SK-N-SH (cell line): ENCODE measurements at regions not wholly inside any gene's neighbourhood (a gene's known extent, or its start where the extent isn't known, plus 50 kb on each side); places are given as distances from the start of the nearest gene placed in this dataset.

Experiments used
- CTCF ChIA-PET: fragments of 300-600, 350-600 bp; formaldehyde crosslinking; extraction: SDS; loops from one replicate; lab custom pipeline; 2021; lab: Yijun Ruan, JAX
- POLR2A ChIA-PET: fragments of 350-600 bp; sonication (Branson Sonifier 250); formaldehyde crosslinking; extraction: SDS; loops from one replicate; lab custom pipeline; 2020; ENCODE audit warnings: antibody characterized with exemption, inconsistent platforms; lab: Yijun Ruan, JAX
- DNase-seq: peaks from one replicate; pipeline ENCODE4 v3.0.0; 2012
- H2AFZ ChIP-seq: fragments of 200-600 bp; sonication (generic); 2 replicates; pipeline ENCODE4 v1.8.1; 2016; ENCODE audit warnings: antibody characterized with exemption, mild to moderate bottlenecking, low read depth
- H3F3A ChIP-seq: fragments of 200-600 bp; sonication (generic); replicated peaks from 2 replicates; pipeline ENCODE3; 2016; ENCODE audit warnings: antibody characterized with exemption, mild to moderate bottlenecking; ENCODE audit not compliant: insufficient read depth
- H3K27ac ChIP-seq, 2 experiments: fragments of 200-500 bp in 1 of 2; fragments of 200-600 bp in 1 of 2; sonication (Bioruptor generic) in 1 of 2; sonication (generic), shearing (Covaris generic) in 1 of 2; 2 replicates each; pipeline versions ENCODE4 v1.5.1 to v1.6.1; 2014 to 2016; ENCODE audit warnings: low read depth in 2 of 2, inconsistent platforms in 1 of 2, low read length in 1 of 2, mild to moderate bottlenecking in 1 of 2, mixed read lengths in 1 of 2
- H3K27me3 ChIP-seq: fragments of 200-600 bp; sonication (generic), shearing (Covaris generic); 2 replicates; pipeline ENCODE4 v1.6.1; 2016; ENCODE audit warnings: mixed run types; ENCODE audit not compliant: insufficient read depth
- H3K36me3 ChIP-seq, 2 experiments: fragments of 200-500 bp in 1 of 2; fragments of 200-600 bp in 1 of 2; sonication (Bioruptor generic) in 1 of 2; sonication (generic) in 1 of 2; replicated peaks in 1 of 2; 2 replicates each; pipeline versions ENCODE3 to v1.5.1; 2014 to 2016; ENCODE audit warnings: low read length in 1 of 2, mild to moderate bottlenecking in 1 of 2; ENCODE audit not compliant: insufficient read depth in 2 of 2, control insufficient read depth in 1 of 2
- H3K4me1 ChIP-seq, 2 experiments: fragments of 200-500 bp in 1 of 2; fragments of 200-600 bp in 1 of 2; sonication (Bioruptor generic) in 1 of 2; sonication (generic), shearing (Covaris generic) in 1 of 2; 2 replicates each; pipeline versions ENCODE4 v1.5.1 to v1.6.1; 2014 to 2016; ENCODE audit warnings: low read depth in 1 of 2, low read length in 1 of 2, mixed run types in 1 of 2; ENCODE audit not compliant: insufficient read depth in 2 of 2, control insufficient read depth in 1 of 2
- H3K4me2 ChIP-seq: fragments of 200-600 bp; sonication (generic), shearing (Covaris generic); 2 replicates; pipeline ENCODE4 v1.6.1; 2017; ENCODE audit warnings: mixed run types
- H3K4me3 ChIP-seq, 2 experiments: fragments of 200-500 bp in 1 of 2; fragments of 200-600 bp in 1 of 2; sonication (Bioruptor generic) in 1 of 2; sonication (generic), shearing (Covaris generic) in 1 of 2; 2 replicates each; pipeline versions ENCODE4 v1.5.1 to v1.8.1; 2014 to 2016; ENCODE audit warnings: low read depth in 2 of 2, inconsistent platforms in 1 of 2, low read length in 1 of 2, mild to moderate bottlenecking in 1 of 2, mixed read lengths in 1 of 2, moderate library complexity in 1 of 2
- H3K79me2 ChIP-seq: fragments of 200-600 bp; sonication (generic); 2 replicates; pipeline ENCODE4 v1.8.1; 2017; ENCODE audit warnings: mild to moderate bottlenecking; ENCODE audit not compliant: insufficient read depth
- H3K9ac ChIP-seq: fragments of 200-600 bp; sonication (generic); 2 replicates; pipeline ENCODE4 v1.6.1; 2017; ENCODE audit warnings: mixed run types
- H3K9me2 ChIP-seq: fragments of 200-600 bp; sonication (generic); 2 replicates; pipeline ENCODE4 v1.6.1; 2017; ENCODE audit warnings: mixed run types
- H3K9me3 ChIP-seq: fragments of 200-600 bp; sonication (generic); 2 replicates; pipeline ENCODE4 v1.6.1; 2017; ENCODE audit warnings: mixed run types, mild to moderate bottlenecking, moderate library complexity
- H4K20me1 ChIP-seq: fragments of 200-600 bp; sonication (generic); 2 replicates; pipeline ENCODE4 v1.6.1; 2017; ENCODE audit warnings: mild to moderate bottlenecking, mixed run types; ENCODE audit not compliant: insufficient read depth
- CHD2 ChIP-seq: fragments of 150-350 bp; IDR thresholded peaks from 2 replicates; pipeline ENCODE4 v1.6.1; 2018; ENCODE audit warnings: low read length; ENCODE audit not compliant: partially characterized antibody
- EP300 ChIP-seq, 2 experiments: IDR thresholded peaks; 2 replicates each; pipeline versions ENCODE4 v1.4.0 to v1.6.1; 2012; ENCODE audit warnings: borderline replicate concordance in 1 of 2, low read depth in 1 of 2, low read length in 1 of 2
- EZH2phosphoT487 ChIP-seq: fragments of 200-600 bp; sonication (generic); IDR thresholded peaks from 2 replicates; pipeline ENCODE4 v1.6.1; 2017; ENCODE audit warnings: low read depth, mixed run types, mild to moderate bottlenecking, antibody characterized with exemption, moderate library complexity, borderline replicate concordance
- FOSL2 ChIP-seq: IDR thresholded peaks from 2 replicates; pipeline ENCODE4 v1.4.0; 2012; ENCODE audit warnings: low read depth, mild to moderate bottlenecking, moderate library complexity, borderline replicate concordance
- FOXJ3 ChIP-seq: sonication (generic); formaldehyde crosslinking; IDR thresholded peaks from 2 replicates; pipeline ENCODE4 v1.5.1; 2020; ENCODE audit warnings: mild to moderate bottlenecking, missing genetic modification reagents
- GABPA ChIP-seq: IDR thresholded peaks from 2 replicates; pipeline ENCODE4 v1.4.0; 2012; ENCODE audit warnings: low read depth, mild to moderate bottlenecking
- GATA2 ChIP-seq: sonication (generic); formaldehyde crosslinking; IDR thresholded peaks from 2 replicates; pipeline ENCODE4 v1.5.0; 2020; ENCODE audit warnings: mild to moderate bottlenecking, missing genetic modification reagents
- IRF3 ChIP-seq: fragments of 150-350 bp; IDR thresholded peaks from 2 replicates; pipeline ENCODE4 v1.6.1; 2016; ENCODE audit warnings: mild to moderate bottlenecking, low read depth, low read length
- MXI1 ChIP-seq: IDR thresholded peaks from 2 replicates; pipeline ENCODE4 v1.6.1; 2012; ENCODE audit warnings: mild to moderate bottlenecking, low read depth, low read length, improper control_type of control experiment
- RAD21 ChIP-seq: IDR thresholded peaks from 2 replicates; pipeline ENCODE4 v1.6.1; 2012; ENCODE audit warnings: mild to moderate bottlenecking, low read length
- RCOR1 ChIP-seq: fragments of 150-350 bp; IDR thresholded peaks from 2 replicates; pipeline ENCODE4 v1.6.1; 2017; ENCODE audit warnings: antibody characterized with exemption, low read length
- REST ChIP-seq: IDR thresholded peaks from 2 replicates; pipeline ENCODE4 v1.6.1; 2012; ENCODE audit warnings: mild to moderate bottlenecking, low read depth, low read length, moderate library complexity
- RFX5 ChIP-seq: IDR thresholded peaks from 2 replicates; pipeline ENCODE4 v1.6.1; 2012; ENCODE audit warnings: mild to moderate bottlenecking, improper control_type of control experiment, low read length
- RXRA ChIP-seq: IDR thresholded peaks from 2 replicates; pipeline ENCODE4 v1.4.0; 2012; ENCODE audit warnings: low read depth, mild to moderate bottlenecking, borderline replicate concordance
- SIN3A ChIP-seq: IDR thresholded peaks from 2 replicates; pipeline ENCODE4 v1.6.1; 2012; ENCODE audit warnings: low read depth, mild to moderate bottlenecking, low read length, moderate library complexity, borderline replicate concordance
- TAF1 ChIP-seq: IDR thresholded peaks from 2 replicates; pipeline ENCODE4 v1.6.1; 2012; ENCODE audit warnings: low read depth, mild to moderate bottlenecking, low read length, moderate library complexity, borderline replicate concordance
- TCF12 ChIP-seq: IDR thresholded peaks from 2 replicates; pipeline ENCODE4 v1.4.0; 2012
- TEAD4 ChIP-seq: IDR thresholded peaks from 2 replicates; pipeline ENCODE4 v1.4.0; 2012; ENCODE audit warnings: mild to moderate bottlenecking, borderline replicate concordance; ENCODE audit not compliant: insufficient read depth
- USF1 ChIP-seq: IDR thresholded peaks from 2 replicates; pipeline ENCODE4 v1.4.0; 2012; ENCODE audit warnings: low read depth, borderline replicate concordance
- USF2 ChIP-seq: fragments of 150-350 bp; IDR thresholded peaks from 2 replicates; pipeline ENCODE4 v1.6.1; 2017; ENCODE audit warnings: antibody characterized with exemption, low read length, low read depth, borderline replicate concordance
- YY1 ChIP-seq: IDR thresholded peaks from 2 replicates; pipeline ENCODE4 v1.4.0; 2012; ENCODE audit warnings: low read depth, mild to moderate bottlenecking
- WGBS: methylation state at CpG from one replicate; pipeline ENCODE4 v1.1.6; 2017; ENCODE audit warnings: low lambda C conversion rate; 5-methylcytosine and 5-hydroxymethylcytosine counted together

GRCh38 chr1:4915154-4915553 lies 260.7 kb downstream of the AJAP1 start:
- TF ChIP-seq RFX5 (no peak), RCOR1 (no peak), SIN3A (no peak), YY1 (no peak), RXRA (no peak), TCF12 (no peak), EZH2phosphoT487 (no peak), USF1 (no peak), REST (no peak), MXI1 (no peak), FOXJ3 (CRISPR knock-in tag) (no peak), TAF1 (no peak), CHD2 (no peak), GATA2 (CRISPR knock-in tag) (no peak)
- CTCF ChIA-PET, result no interaction called here
- no peak overlapping the region for H3K4me3 ChIP-seq
- H2AFZ ChIP-seq, result no peak overlapping the region
- no peak overlapping the region for H3K9ac ChIP-seq
- DNase-seq, result no peak
- POLR2A ChIA-PET, result no interaction called here
- no peaks in the 10 kb centered on the region for H3K9me2 ChIP-seq
- no peaks in the 10 kb centered on the region for H3K4me1 ChIP-seq
- no peaks in the 10 kb centered on the region for H3K79me2 ChIP-seq
- 7% methylated on average over 2 of the region's 2 CpGs for WGBS
- no peaks in the 10 kb centered on the region for H3F3A ChIP-seq
- H3K9me3 ChIP-seq, result no peaks in the 10 kb centered on the region
- no peaks in the 10 kb centered on the region for H3K27me3 ChIP-seq
- no peak overlapping the region for H3K4me2 ChIP-seq
- no peaks in the 10 kb centered on the region for H4K20me1 ChIP-seq
- no peaks in the 10 kb centered on the region for H3K36me3 ChIP-seq
- H3K27ac ChIP-seq, result no peak overlapping the region

- ChIA-PET CTCF (no interaction called here), POLR2A (no interaction called here)
- H3K27me3 ChIP-seq, result no peaks in the 10 kb centered on the region
- H3K9me3 ChIP-seq, result no peaks in the 10 kb centered on the region
- H3K4me3 ChIP-seq, result no peak overlapping the region
- H3K4me1 ChIP-seq, result no peaks in the 10 kb centered on the region
- H2AFZ ChIP-seq, result no peak overlapping the region
- H3K9ac ChIP-seq, result no peak overlapping the region
- no peaks in the 10 kb centered on the region for H3F3A ChIP-seq
- H3K27ac ChIP-seq, result no peak overlapping the region
- WGBS, result 12% methylated on average over 8 of the region's 13 CpGs
- H4K20me1 ChIP-seq, result no peaks in the 10 kb centered on the region
- H3K79me2 ChIP-seq, result no peaks in the 10 kb centered on the region
- no peak for DNase-seq
- no peak overlapping the region for H3K4me2 ChIP-seq
- no peaks in the 10 kb centered on the region for H3K9me2 ChIP-seq
- no peaks in the 10 kb centered on the region for H3K36me3 ChIP-seq
- TF ChIP-seq MXI1, result no peak
- no peak for TF ChIP-seq EZH2phosphoT487
- TF ChIP-seq CHD2, result no peak
- no peak for TF ChIP-seq USF2
- no peak for TF ChIP-seq EP300 (IDR thresholded peaks at IDR 0.05; ENCODE audit: borderline replicate concordance in 1 of 2, low read depth in 1 of 2, low read length in 1 of 2)
- TF ChIP-seq USF1, result no peak
- TF ChIP-seq GABPA, result no peak
- TF ChIP-seq TCF12, result no peak
- TF ChIP-seq RCOR1, result no peak
- TF ChIP-seq FOSL2, result no peak
- no peak for TF ChIP-seq TEAD4
- TF ChIP-seq IRF3, result no peak
- TF ChIP-seq RAD21, result no peak
- no peak for TF ChIP-seq RXRA
Measured at GRCh38 chr1:4908486-4908885, 254.1 kb downstream of the AJAP1 start.
